Naive thymus-derived CD4-positive, alpha-beta T cell (primary cell): ENCODE measurements at regions not wholly inside any gene's neighbourhood (a gene's known extent, or its start where the extent isn't known, plus 50 kb on each side); places are given as distances from the start of the nearest gene placed in this dataset. TPM values are rescaled to one million over a fixed set of nuclear protein-coding genes. Genes with fewer than 3 reads are reported as not detected.

ENCODE experiments used
- microRNA-seq: library from miRNA; unstranded; fragments of <30 nt; microRNA quantifications from one replicate; pipeline ENCODE4 v1.2.0, GENCODE V29; 2022; ENCODE audit warnings: borderline microRNAs expressed

Small RNA genes lying in the stretch of these regions (microRNA-seq; reads per million reads assigned to microRNA genes)
- gene MIR184 = not detected
